ENCODE measurements at regions not wholly inside any gene's neighbourhood (a gene's known extent, or its start where the extent isn't known, plus 50 kb on each side); places are given as distances from the start of the nearest gene placed in this dataset.

DNA sequence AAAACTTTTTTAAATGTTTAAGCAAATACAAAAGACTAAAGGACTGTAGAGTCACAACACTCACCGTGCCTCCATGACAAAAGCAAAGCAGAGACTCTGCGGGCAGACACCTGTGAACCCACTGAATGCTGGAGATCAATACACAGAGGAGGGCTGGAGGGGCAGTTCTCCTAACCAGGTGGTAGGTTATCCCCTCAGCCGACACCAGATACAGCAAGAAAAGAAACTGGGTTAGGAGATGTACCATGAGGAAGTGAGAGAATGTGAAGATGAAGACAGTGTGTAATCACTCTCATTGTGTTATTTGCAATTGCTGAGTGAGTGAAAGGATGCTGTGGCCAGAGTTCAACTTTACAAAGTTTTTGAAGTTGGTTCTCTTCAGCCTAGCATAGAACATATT lies 480.3 kb downstream of the BCL11B start:
- peaks cover 20% of the 10 kb centered on the region for H3K9me3 Mint-ChIP-seq
- no peak for DNase-seq
- no peak overlapping the region for H3K27ac ChIP-seq (ENCODE audit: low read depth, low read length)
- H3K27me3 Mint-ChIP-seq (ENCODE audit: insufficient read depth): peaks cover 2% of the 10 kb centered on the region
- H3K4me3 Mint-ChIP-seq: no peak overlapping the region
- no peak overlapping the region for H3K9ac ChIP-seq (ENCODE audit: extremely low read depth, low read length, poor library complexity, severe bottlenecking)
- H3K27me3 ChIP-seq (ENCODE audit: control insufficient read depth, insufficient read depth, low read length, poor library complexity, severe bottlenecking): no peaks in the 10 kb centered on the region
- no peak overlapping the region for H3K27ac Mint-ChIP-seq
- H3K4me3 ChIP-seq (ENCODE audit: low read length): no peak overlapping the region
- no peaks in the 10 kb centered on the region for H3K36me3 ChIP-seq (ENCODE audit: control insufficient read depth, insufficient read depth, low read length)
- WGBS, 2 experiments (ENCODE audit: insufficient coverage in 1 of 2, insufficient read length in 1 of 2): 79 to 81% methylated on average over 2 to 3 of the region's 3 CpGs
- TF ChIP-seq, protein P1, sequence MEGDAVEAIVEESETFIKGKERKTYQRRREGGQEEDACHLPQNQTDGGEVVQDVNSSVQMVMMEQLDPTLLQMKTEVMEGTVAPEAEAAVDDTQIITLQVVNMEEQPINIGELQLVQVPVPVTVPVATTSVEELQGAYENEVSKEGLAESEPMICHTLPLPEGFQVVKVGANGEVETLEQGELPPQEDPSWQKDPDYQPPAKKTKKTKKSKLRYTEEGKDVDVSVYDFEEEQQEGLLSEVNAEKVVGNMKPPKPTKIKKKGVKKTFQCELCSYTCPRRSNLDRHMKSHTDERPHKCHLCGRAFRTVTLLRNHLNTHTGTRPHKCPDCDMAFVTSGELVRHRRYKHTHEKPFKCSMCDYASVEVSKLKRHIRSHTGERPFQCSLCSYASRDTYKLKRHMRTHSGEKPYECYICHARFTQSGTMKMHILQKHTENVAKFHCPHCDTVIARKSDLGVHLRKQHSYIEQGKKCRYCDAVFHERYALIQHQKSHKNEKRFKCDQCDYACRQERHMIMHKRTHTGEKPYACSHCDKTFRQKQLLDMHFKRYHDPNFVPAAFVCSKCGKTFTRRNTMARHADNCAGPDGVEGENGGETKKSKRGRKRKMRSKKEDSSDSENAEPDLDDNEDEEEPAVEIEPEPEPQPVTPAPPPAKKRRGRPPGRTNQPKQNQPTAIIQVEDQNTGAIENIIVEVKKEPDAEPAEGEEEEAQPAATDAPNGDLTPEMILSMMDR (conservative IDR thresholded peaks at IDR 0.05): no peak
- H3K4me1 Mint-ChIP-seq: no peaks in the 10 kb centered on the region
- peaks cover 3% of the 10 kb centered on the region for H3K36me3 Mint-ChIP-seq (ENCODE audit: low read depth)
- H3K9me3 ChIP-seq (ENCODE audit: control insufficient read depth, low read length): peaks cover 4% of the 10 kb centered on the region
- no peaks in the 10 kb centered on the region for H3K4me1 ChIP-seq (ENCODE audit: control insufficient read depth, insufficient read depth, low read length)

DNA sequence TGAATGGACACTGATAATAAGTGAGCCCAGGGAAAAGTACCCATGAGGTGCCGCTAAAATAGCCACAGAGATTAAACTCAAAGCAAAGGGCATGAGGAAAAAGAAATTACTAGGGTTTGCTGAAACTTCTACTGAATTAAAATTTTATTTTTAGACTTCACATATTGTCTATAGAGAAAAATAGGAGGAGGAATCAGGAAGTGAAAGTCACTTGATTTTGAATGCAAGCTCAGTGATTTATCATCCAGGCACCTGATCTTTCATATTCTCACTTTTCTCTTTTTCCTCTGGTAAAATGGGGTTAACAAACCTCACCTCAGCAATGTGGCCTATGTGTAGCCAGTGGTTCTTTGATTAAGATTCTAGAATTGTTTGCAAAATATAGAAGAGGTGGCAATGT lies 479.8 kb downstream of the BCL11B start:
- Histone ChIP-seq H3K36me3 (ENCODE audit: control insufficient read depth, insufficient read depth, low read length) (no peaks in the 10 kb centered on the region), H3K9ac (ENCODE audit: extremely low read depth, low read length, poor library complexity, severe bottlenecking) (no peak overlapping the region), H3K4me1 (ENCODE audit: control insufficient read depth, insufficient read depth, low read length) (no peaks in the 10 kb centered on the region), H3K4me3 (ENCODE audit: low read length) (no peak overlapping the region), H3K27ac (ENCODE audit: low read depth, low read length) (no peak overlapping the region), H3K9me3 (ENCODE audit: control insufficient read depth, low read length) (peaks cover 4% of the 10 kb centered on the region), H3K27me3 (ENCODE audit: control insufficient read depth, insufficient read depth, low read length, poor library complexity, severe bottlenecking) (no peaks in the 10 kb centered on the region)
- peaks cover 20% of the 10 kb centered on the region for H3K9me3 Mint-ChIP-seq
- WGBS, 2 experiments (ENCODE audit: insufficient coverage in 1 of 2, insufficient read length in 1 of 2): 92 to 100% methylated on average over 1 of the region's 1 CpG
- H3K4me3 Mint-ChIP-seq: no peak overlapping the region
- H3K4me1 Mint-ChIP-seq: no peaks in the 10 kb centered on the region
- H3K27me3 Mint-ChIP-seq (ENCODE audit: insufficient read depth): peaks cover 1% of the 10 kb centered on the region
- H3K36me3 Mint-ChIP-seq (ENCODE audit: low read depth): peaks cover 3% of the 10 kb centered on the region
- DNase-seq: no peak
- TF ChIP-seq, protein P1 (conservative IDR thresholded peaks at IDR 0.05): no peak
- H3K27ac Mint-ChIP-seq: no peak overlapping the region

GRCh38 chr14:98798099-98798498 lies 473.9 kb downstream of the BCL11B start:
- Mint-ChIP-seq H3K36me3 (ENCODE audit: low read depth) (peaks cover 3% of the 10 kb centered on the region), H3K4me3 (no peak overlapping the region), H3K27me3 (ENCODE audit: insufficient read depth) (no peaks in the 10 kb centered on the region), H3K4me1 (no peaks in the 10 kb centered on the region), H3K9me3 (peaks cover 19% of the 10 kb centered on the region), H3K27ac (no peak overlapping the region)
- no peak overlapping the region for H3K9ac ChIP-seq (ENCODE audit: extremely low read depth, low read length, poor library complexity, severe bottlenecking)
- H3K9me3 ChIP-seq (ENCODE audit: control insufficient read depth, low read length): peaks cover 4% of the 10 kb centered on the region
- 92 to 100% methylated on average over 3 to 4 of the region's 4 CpGs for WGBS, 2 experiments (ENCODE audit: insufficient coverage in 1 of 2, insufficient read length in 1 of 2)
- no peak for DNase-seq
- H3K4me1 ChIP-seq (ENCODE audit: control insufficient read depth, insufficient read depth, low read length): no peaks in the 10 kb centered on the region
- TF ChIP-seq, protein P1 (conservative IDR thresholded peaks at IDR 0.05): no peak
- H3K4me3 ChIP-seq (ENCODE audit: low read length): no peak overlapping the region
- no peaks in the 10 kb centered on the region for H3K36me3 ChIP-seq (ENCODE audit: control insufficient read depth, insufficient read depth, low read length)
- no peak overlapping the region for H3K27ac ChIP-seq (ENCODE audit: low read depth, low read length)
- H3K27me3 ChIP-seq (ENCODE audit: control insufficient read depth, insufficient read depth, low read length, poor library complexity, severe bottlenecking): no peaks in the 10 kb centered on the region

All from endodermal cell (in vitro differentiated cells).